ENCODE measurements at regions not wholly inside any gene's neighbourhood (a gene's known extent, or its start where the extent isn't known, plus 50 kb on each side); places are given as distances from the start of the nearest gene placed in this dataset.

DNA sequence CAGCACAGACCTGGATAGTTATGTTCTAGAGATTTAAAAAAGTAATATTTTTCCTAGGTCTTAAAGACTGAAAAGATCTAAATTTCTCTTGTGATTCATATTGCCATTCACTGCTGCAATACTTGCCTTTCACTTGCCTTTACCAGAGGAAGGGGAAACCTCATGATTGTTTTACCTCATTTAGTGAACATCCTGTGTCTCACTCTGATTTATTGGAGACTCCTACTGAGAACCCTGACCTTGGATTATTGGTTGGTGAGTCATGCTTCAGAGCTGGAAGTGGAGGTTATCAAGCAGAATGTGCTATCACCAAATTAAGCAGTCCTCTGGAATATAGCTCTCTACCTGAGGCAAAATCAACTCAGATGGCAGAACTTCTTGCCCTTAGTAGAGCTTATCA, 500.5 kb downstream of the TSN start:
- Mint-ChIP-seq H3K9me3 (ENCODE audit: low read depth) (no peaks in the 10 kb centered on the region), H3K36me3 (ENCODE audit: insufficient read depth) (no peaks in the 10 kb centered on the region), H3K27me3 (no peaks in the 10 kb centered on the region), H3K4me3 (ENCODE audit: low read depth) (no peak overlapping the region), H3K4me1 (ENCODE audit: low read depth) (peaks cover 1% of the 10 kb centered on the region), H3K27ac (no peak overlapping the region)
- TF ChIP-seq CTCF (IDR thresholded peaks at IDR 0.05; ENCODE audit: unreplicated experiment): no peak
- DNase-seq (ENCODE audit: low spot score, unreplicated experiment): no peak

- no peak overlapping the region for H3K4me3 Mint-ChIP-seq (ENCODE audit: low read depth)
These were observed 506.5 kb downstream of the TSN start for GRCh38 chr2:122261911-122262310.

GRCh38 chr2:122263746-122264145, 508.3 kb downstream of the TSN start:
- H3K9me3 Mint-ChIP-seq (ENCODE audit: low read depth): no peaks in the 10 kb centered on the region
- no peak for TF ChIP-seq CTCF (IDR thresholded peaks at IDR 0.05; ENCODE audit: unreplicated experiment)
- H3K4me3 Mint-ChIP-seq (ENCODE audit: low read depth): no peak overlapping the region
- peaks cover 6% of the 10 kb centered on the region for H3K4me1 Mint-ChIP-seq (ENCODE audit: low read depth)
- no peaks in the 10 kb centered on the region for H3K27me3 Mint-ChIP-seq
- no peak for DNase-seq (ENCODE audit: low spot score, unreplicated experiment)
- no peaks in the 10 kb centered on the region for H3K36me3 Mint-ChIP-seq (ENCODE audit: insufficient read depth)
- no peak overlapping the region for H3K27ac Mint-ChIP-seq

More at GRCh38 chr2:122261911-122262310, 506.5 kb downstream of the TSN start:
- H3K4me1 Mint-ChIP-seq (ENCODE audit: low read depth): peaks cover 6% of the 10 kb centered on the region
- no peaks in the 10 kb centered on the region for H3K36me3 Mint-ChIP-seq (ENCODE audit: insufficient read depth)
- DNase-seq (ENCODE audit: low spot score, unreplicated experiment): no peak
- no peak for TF ChIP-seq CTCF (IDR thresholded peaks at IDR 0.05; ENCODE audit: unreplicated experiment)
- no peak overlapping the region for H3K27ac Mint-ChIP-seq
- no peaks in the 10 kb centered on the region for H3K27me3 Mint-ChIP-seq
- no peaks in the 10 kb centered on the region for H3K9me3 Mint-ChIP-seq (ENCODE audit: low read depth)

DNA sequence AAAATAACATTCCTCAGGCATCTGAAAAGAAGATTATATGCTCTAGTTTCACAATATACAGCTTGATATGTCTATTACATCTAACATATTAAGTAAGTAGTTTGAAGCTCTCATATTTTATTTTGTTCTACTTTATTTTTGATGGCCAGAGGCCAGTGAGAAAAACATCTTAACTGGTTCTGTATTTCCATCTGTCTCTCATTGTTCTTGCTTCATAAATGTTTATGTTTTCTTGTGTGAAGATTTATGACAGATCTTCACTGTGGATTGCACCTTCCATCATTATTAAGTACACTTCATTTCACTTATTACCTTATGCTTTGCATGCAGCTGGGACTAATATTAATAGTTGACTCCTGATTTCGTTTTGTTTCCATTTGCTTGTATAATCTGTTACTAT, 511.2 kb downstream of the TSN start:
- peaks cover 3% of the 10 kb centered on the region for H3K9me3 Mint-ChIP-seq (ENCODE audit: low read depth)
- H3K4me1 Mint-ChIP-seq (ENCODE audit: low read depth): peaks cover 2% of the 10 kb centered on the region
- H3K27me3 Mint-ChIP-seq: no peaks in the 10 kb centered on the region
- no peak overlapping the region for H3K27ac Mint-ChIP-seq
- H3K4me3 Mint-ChIP-seq (ENCODE audit: low read depth): no peak overlapping the region
- no peaks in the 10 kb centered on the region for H3K36me3 Mint-ChIP-seq (ENCODE audit: insufficient read depth)
- no peak for TF ChIP-seq CTCF (IDR thresholded peaks at IDR 0.05; ENCODE audit: unreplicated experiment)
- DNase-seq (ENCODE audit: low spot score, unreplicated experiment): no peak

- peaks cover 3% of the 10 kb centered on the region for H3K9me3 Mint-ChIP-seq (ENCODE audit: low read depth)
- no peak for DNase-seq (ENCODE audit: low spot score, unreplicated experiment)
- no peak for TF ChIP-seq CTCF (IDR thresholded peaks at IDR 0.05; ENCODE audit: unreplicated experiment)
These were observed 512.5 kb downstream of the TSN start for GRCh38 chr2:122267947-122268346.

More at GRCh38 chr2:122267947-122268346, 512.5 kb downstream of the TSN start:
- H3K36me3 Mint-ChIP-seq (ENCODE audit: insufficient read depth): no peaks in the 10 kb centered on the region
- H3K4me3 Mint-ChIP-seq (ENCODE audit: low read depth): no peak overlapping the region
- no peaks in the 10 kb centered on the region for H3K4me1 Mint-ChIP-seq (ENCODE audit: low read depth)
- H3K27me3 Mint-ChIP-seq: no peaks in the 10 kb centered on the region
- no peak overlapping the region for H3K27ac Mint-ChIP-seq
